CD4-positive, alpha-beta T cell treated with Interleukin-6 for 4 hours (primary cell): ENCODE measurements at regions not wholly inside any gene's neighbourhood (a gene's known extent, or its start where the extent isn't known, plus 50 kb on each side); places are given as distances from the start of the nearest gene placed in this dataset.
"Not testable (repeated sequence)": the region's sequence is repeated elsewhere in the genome, so short reads cannot be mapped to it uniquely, and the experiment has no call there.

ENCODE experiments used
- DNase-seq: peaks from one replicate; pipeline ENCODE4 v3.0.0-alpha.2; 2020; ENCODE audit warnings: mixed read lengths

- no peak for DNase-seq
Measured at GRCh38 chr12:126212824-126213223, 1147.6 kb downstream of the AACS start.

GRCh38 chr12:126218697-126219096 lies 1153.5 kb downstream of the AACS start:
- no peak for DNase-seq

- no peak for DNase-seq
Measured at GRCh38 chr12:126219139-126219538, 1153.9 kb downstream of the AACS start.

GRCh38 chr12:126219654-126220279 lies 1154.5 kb downstream of the AACS start:
- DNase-seq = no peak

- DNase-seq = no peak
Measured at GRCh38 chr12:126224032-126224431, 1158.8 kb downstream of the AACS start.

GRCh38 chr12:126228936-126229335 lies 1163.7 kb downstream of the AACS start:
- no peak for DNase-seq

GRCh38 chr12:126232711-126233110 lies 1167.5 kb downstream of the AACS start:
- DNase-seq = no peak

GRCh38 chr12:126233625-126234024 lies 1168.4 kb downstream of the AACS start:
- DNase-seq = no peak

GRCh38 chr12:126243814-126244440 lies 1178.7 kb downstream of the AACS start:
- DNase-seq = no peak

GRCh38 chr12:126247936-126248335 lies 1182.7 kb downstream of the AACS start:
- no peak for DNase-seq

GRCh38 chr12:126248871-126249403 lies 1183.7 kb downstream of the AACS start:
- DNase-seq = no peak

- no peak for DNase-seq
Measured at GRCh38 chr12:126258190-126258589, 1193.0 kb downstream of the AACS start.

- no peak for DNase-seq
Measured at GRCh38 chr12:126262829-126263228, 1197.6 kb downstream of the AACS start.

- no peak for DNase-seq
Measured at GRCh38 chr12:126268222-126268621, 1203.0 kb downstream of the AACS start.

GRCh38 chr12:126271159-126271558 lies 1205.9 kb downstream of the AACS start:
- no peak for DNase-seq

GRCh38 chr12:126282691-126283090 lies 1217.5 kb downstream of the AACS start:
- DNase-seq = no peak

GRCh38 chr12:126286203-126286602 lies 1221.0 kb downstream of the AACS start:
- DNase-seq = no peak

- DNase-seq = no peak
Measured at GRCh38 chr12:126290456-126290855, 1225.2 kb downstream of the AACS start.

- not testable (repeated sequence) for DNase-seq
Measured at GRCh38 chr12:126291987-126292386, 1226.8 kb downstream of the AACS start.

- DNase-seq = no peak
Measured at GRCh38 chr12:126295652-126296051, 1230.4 kb downstream of the AACS start.

GRCh38 chr12:126309278-126309677 lies 1244.0 kb downstream of the AACS start:
- DNase-seq = no peak

GRCh38 chr12:126312457-126312856 lies 1247.2 kb downstream of the AACS start:
- no peak for DNase-seq

- no peak for DNase-seq
Measured at GRCh38 chr12:126316411-126316810, 1251.2 kb downstream of the AACS start.
